GM19328 (cell line): ENCODE measurements at regions not wholly inside any gene's neighbourhood (a gene's known extent, or its start where the extent isn't known, plus 50 kb on each side); places are given as distances from the start of the nearest gene placed in this dataset.

Experiments
- ATAC-seq: cut with Tn5 transposase; IDR thresholded peaks from one replicate; pipeline ENCODE4 v1.9.1; 2021; ENCODE audit warnings: mild to moderate bottlenecking, moderate library complexity; ENCODE audit not compliant: unreplicated experiment

DNA sequence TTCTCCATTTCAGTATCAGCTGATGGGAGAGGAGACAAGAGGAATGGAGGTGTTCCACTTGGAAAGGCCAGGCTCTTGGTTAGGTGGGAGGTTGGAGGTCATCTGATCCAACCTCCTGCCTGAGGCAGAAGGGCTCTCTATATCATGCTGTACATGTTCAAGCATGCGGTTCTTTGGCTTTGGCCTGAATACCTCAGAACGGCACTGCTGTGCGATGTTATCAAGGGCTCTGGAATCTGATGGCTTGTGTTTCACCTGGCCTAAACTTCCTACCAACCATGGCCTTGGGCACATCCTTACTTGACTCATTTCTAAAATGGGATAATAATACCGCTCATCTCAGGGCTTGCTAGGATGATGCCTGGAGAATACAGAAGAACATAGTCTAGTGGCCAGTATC is 90.1 kb upstream of the FAM169A start:
- ATAC-seq, result no peak

DNA sequence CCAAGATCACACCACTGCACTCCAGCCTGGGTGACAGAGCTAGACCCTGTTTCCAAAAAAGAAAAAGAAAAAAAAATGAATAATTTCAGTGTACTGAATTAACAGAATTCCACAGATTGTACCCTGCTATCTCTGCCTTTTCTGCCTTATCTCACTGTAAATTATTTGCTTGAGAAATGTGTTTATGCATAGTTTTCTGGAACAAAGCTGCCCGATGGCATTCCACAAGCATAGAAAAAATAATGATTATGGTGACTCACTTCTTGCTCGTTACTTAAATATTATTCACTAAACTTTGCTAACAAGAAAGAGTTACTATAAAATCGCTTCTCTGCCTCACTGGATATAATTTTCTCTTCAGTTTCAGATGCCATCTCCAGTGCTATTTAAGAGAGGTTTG is 88.7 kb upstream of the FAM169A start:
- no peak for ATAC-seq

DNA sequence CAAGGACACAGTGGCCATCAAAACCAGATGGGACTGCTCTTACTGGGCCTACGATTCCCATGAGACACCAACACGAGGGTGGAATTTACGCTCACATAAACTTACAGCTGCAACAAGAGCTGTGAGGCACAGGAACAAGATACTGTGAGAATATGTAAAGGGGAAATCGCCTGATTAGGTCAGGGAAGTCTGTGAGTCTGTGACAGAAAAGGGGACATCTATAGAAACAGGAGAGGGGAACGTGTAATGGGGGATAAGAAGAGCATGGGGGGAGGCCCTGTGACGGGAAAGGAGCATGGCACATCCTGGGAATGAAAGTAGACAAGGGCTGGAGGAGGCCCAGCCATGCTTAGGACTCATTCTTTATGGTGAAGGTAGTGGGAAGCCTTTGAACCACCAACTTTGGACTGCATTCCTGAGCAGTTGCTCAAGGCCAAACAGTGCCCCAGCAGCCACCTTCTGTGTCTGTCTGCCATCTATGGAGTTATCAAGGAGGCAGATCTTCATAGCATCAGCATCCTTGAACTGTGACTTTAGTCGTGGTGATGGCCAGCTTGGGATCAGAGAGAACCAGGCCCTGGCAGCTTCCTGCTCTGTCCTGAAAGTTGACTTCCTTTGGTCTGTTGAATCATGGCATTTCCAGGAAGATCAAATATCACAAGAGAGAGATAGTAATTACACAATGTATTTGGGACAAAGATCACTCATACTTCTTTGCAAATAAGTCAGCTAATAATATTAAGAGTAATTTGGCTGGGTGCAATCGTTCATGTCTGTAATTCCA is 87.9 kb upstream of the FAM169A start:
- no peak for ATAC-seq

DNA sequence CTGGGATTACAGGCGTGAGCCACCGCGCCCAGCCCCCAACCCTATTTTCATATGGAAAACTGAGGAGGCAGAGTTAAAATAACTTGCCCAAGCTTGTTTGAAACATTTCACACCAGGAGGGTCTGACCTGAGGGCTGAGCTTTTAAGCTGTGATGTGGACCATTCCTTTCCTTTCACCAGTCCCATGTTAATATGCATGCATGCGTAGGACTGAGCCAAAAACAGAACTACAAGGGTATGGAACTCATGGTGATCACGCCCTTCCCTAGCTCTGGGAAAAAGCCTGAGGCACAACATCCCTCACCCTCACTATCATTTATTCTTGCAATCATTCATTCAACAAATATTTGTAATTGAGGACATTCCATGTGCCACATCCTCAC is 87.4 kb upstream of the FAM169A start:
- no peak for ATAC-seq

DNA sequence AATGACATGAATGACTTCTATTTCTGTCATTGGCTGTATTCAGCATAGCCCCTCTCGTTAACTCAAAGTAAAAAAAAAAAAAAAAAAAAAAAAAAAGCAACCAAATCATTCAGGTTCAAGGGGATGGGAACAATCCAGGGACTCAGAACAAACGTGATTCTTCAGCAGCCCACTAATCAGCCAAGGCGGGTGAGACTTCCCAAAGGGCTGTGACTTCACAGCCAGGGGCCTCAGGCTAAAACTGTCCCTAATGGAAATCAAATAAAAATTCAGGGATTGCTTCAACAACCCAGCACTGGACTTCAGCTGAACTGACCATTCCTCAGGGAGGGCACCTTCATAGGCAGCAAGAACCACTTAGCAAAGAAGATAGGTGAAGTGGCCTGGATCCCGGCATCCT is 86.2 kb upstream of the FAM169A start:
- no peak for ATAC-seq

DNA sequence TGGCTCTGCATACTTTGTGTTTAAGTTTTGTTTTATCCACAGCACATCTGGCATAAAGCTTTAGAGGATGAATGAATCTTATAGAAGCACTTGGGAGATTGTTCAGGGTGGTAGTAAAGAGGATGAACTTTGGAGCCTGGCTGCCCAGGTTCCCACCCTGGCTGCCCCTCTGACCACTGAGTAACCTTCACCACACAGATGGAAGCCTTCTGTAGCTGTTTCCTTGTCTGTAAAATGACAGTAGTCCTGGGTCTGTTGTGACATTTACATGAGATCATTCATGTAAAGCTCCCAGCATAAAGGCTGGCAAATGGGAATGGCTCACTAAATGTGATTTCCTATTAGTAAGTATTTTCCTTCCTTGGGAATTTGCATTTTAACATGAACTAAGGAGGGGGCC is 85.7 kb upstream of the FAM169A start:
- no peak for ATAC-seq

DNA sequence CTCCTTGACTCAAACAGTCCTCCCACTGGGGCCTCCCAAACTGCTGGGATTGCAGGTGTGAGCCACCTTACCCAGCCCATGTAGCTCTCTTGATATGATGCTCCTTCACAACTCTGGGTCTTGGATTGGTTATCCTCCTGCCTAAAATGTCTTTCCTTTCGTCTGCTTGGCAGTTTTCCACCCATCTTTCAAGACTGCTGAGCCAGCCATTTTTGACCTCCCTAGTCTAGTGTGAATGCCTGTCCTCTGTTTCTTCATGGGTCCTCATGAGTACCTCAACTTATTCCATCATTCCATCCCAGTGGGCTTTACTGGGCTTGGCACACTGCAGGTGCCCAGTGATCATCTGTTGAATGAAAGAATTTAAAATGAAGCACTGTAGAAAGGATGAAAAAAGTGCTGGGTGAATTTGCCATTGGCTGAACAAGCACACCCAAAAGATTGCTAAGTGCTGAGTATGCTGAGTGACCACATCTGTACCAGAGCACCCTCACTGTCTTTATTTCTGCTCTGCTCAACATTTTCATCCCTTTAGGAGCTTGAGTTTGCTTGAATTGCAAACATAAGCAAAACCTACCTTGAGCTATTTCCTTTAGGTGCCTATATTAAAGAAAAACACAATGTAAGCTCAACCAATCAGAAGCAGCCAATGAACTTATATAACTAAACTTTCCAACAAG is 84.8 kb upstream of the FAM169A start:
- ATAC-seq, result no peak

DNA sequence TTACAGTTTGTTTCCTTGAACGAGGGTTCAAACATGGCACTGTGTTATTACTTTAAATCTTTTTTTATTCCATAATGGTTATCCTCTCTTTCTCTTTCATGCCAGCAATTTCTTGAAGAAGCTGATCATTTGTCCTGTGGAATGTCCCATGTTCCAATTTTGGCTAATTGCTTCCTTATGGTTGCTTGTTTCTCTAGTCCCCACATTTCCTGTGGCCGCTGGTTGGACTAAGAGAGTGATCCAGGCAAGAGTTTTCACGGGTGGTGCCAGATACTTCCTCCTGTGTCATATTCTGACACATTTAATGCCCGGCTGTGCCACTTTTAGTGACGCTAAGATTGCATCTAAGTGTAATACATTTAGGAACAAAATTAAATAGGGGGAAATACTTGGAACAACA is 83.8 kb upstream of the FAM169A start:
- no peak for ATAC-seq

DNA sequence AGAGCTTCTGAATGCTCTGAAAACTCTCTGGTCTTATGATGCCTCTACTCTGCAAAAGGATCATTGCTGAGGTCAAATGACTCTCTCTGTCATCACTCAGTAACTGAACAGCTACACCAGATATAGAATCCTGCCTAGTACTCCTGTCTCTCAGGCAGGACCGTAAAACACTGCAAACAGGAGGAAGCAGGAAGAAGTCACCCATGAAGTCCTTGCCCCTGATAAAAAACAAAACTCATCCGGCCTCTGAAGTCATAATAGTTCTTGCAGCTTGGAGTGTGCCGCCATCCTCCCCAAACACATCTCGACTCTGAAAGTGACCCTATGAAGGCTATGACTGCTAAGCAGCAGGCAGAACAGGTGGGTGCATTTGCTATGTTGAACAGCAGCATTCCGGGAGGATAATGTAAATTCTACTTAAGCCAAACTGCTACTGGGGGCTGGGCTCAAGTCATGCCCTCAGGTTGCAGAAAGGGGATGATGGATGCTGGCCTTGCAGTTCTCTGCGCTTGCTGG is 81.9 kb upstream of the FAM169A start:
- ATAC-seq, result no peak

DNA sequence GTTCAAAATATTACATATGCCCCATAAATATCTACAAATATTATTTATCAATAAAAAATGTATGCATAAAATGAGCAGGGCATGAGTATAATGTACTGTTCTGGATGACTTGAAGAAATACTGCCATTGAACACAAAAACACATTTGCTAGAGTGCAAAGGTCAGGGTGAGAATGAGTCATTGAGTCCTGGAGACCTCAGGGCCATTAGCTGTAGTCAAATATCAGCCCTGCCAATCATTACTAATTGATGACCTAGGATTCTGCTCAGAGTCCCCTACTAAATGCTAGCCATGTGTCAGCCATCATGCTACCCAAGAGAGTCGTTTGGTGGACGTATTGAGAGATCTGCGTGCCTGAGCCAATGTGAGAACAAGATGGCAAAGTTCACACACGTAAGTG is 80.3 kb upstream of the FAM169A start:
- ATAC-seq, result no peak

DNA sequence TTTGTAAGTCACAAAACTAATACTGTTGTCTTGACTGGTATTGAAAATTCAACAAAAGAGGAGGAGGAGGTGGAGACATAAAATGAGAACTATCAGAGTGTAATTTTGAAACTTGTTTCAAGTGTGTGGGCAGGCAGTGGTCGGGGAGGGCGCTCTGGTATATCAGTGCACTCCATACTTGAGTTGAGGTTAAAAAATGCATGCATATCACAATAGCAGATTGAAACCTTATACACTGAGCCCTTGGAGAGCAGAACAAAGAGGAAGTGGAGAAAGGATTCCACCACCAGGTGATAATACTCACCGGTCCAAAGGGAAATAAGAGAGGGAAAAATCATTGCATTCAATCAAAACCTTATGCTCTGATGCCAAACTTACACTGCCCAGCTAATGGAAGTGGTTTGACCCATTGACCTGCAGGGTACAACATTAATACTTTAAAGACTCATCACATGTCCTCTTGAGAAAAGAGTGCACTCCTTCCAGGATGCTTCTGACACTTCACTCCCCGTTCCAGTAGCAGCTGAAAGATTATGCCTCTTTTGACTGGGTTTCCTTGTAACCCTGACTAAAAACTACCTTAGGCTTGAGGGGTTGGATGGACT is 79.5 kb upstream of the FAM169A start:
- ATAC-seq, result peak; percentile 72

DNA sequence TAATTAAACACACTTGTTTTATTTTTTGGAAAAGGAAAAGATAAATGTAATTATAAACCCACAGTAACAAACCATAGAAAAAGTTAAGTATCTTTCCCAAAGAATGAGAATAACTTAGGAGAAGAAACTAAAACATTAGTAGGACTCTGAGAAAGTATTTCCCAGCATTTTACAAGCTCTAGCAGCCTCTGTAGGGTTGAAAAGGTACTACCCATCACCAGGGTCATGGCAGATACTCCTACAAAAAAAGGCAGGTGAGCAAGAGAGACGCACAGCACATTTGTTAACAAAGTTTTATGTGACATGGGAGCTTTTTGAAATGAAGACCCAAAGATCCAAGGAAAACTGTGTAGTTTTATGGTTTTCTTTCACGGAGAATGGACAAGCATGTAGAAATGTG is 77.7 kb upstream of the FAM169A start:
- no peak for ATAC-seq

DNA sequence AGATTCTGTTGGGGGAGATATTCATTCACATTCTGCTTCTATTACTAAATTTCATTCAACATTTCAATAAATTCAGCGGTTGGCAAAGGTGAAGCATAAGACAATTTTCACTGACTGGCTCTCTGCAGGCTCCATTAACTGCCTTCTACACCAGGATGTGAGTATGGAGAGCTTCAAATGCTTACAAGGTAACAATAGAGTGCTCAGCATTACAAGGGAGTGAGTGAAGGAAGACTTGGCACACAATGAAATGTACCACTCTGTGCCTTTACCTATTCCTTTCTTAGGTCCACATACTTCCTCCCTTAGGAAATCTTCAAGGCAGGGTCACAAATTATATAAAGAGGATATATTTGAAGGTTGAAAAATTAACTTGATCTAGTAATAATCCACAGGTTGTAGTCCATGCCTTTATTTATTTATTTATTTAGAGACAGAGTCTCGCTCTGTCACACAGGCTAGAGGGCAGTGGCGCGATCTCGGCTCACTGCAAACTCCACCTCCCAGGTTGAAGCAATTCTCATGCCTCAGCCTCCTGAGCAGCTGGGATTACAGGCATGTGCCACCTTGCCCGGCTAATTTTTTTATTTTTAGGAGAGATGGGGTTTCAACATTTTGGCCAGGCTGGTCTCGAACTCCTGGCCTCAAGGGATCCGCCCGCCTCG is 76.6 kb upstream of the FAM169A start:
- ATAC-seq, result no peak

DNA sequence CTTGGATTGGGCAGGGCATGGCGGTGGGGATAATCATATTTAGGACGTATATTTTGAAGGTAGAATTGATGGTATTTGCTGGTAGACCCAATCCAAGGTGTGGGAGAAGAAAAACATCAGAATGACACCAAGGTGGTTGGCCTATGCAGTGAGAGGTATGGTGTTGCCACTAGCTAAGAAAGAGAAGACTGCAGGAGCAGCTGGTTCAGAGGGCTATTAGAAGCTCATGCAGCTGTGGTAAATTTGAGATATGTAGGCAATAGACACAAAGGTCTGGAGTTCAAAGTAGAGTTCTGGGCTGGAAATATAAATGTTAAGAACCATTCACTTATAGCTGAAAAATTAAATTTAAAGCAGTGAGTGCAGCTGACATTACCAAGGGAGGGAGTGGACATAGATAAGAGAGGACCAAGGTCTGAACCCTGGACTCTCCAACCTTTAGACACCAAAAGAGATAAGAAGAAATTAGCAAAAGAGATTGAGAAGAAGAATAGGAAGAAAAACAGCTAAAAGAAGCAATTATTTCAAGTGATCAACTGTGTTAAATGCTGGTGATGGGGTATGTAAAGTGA is 74.7 kb upstream of the FAM169A start:
- no peak for ATAC-seq

DNA sequence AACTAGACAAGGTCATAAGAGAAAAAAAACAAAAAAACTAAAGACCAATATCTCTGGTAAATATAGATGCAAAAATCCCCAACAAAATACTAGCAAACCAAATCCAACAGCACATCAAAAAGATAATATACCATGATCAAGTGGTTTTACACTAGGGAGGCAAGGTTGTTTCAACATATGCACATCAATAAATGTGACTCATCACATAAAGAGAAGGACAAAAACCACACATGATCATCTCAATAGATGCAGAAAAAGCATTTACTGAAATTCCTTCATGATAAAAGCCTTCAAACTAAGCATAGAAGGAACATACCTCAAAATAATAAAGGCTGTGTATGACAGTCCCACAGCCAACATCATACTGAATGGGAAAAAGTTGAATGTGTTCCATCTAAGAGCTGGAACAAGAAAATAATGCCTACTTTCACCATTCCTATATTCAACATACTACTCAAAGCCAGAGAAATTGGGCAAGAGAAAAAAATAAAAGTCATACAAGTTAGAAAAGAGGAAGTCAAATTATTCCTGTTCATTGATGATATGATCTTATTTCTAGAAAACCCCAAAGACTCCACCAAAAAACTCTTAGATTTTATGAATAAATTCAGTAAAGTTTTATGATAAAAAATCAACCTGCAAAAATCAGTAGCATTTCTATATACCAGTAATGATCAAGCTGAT is 72.2 kb upstream of the FAM169A start:
- ATAC-seq, result no peak

DNA sequence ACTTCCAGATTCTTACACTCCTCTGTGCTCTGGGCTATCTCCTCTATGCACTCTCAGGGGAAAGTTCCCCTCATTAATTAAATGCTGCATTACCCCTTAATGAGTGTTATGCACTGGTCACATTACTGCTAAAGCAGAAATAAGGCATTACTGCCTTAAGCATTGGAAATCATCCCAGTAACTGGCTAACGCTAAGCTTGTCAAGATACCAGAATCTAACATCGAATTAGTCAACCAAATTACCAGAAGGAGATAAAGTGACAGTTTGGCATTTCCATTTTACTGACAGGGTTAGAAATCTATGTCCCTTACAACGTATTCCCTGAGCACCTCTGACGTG is 69.5 kb upstream of the FAM169A start:
- ATAC-seq, result no peak

DNA sequence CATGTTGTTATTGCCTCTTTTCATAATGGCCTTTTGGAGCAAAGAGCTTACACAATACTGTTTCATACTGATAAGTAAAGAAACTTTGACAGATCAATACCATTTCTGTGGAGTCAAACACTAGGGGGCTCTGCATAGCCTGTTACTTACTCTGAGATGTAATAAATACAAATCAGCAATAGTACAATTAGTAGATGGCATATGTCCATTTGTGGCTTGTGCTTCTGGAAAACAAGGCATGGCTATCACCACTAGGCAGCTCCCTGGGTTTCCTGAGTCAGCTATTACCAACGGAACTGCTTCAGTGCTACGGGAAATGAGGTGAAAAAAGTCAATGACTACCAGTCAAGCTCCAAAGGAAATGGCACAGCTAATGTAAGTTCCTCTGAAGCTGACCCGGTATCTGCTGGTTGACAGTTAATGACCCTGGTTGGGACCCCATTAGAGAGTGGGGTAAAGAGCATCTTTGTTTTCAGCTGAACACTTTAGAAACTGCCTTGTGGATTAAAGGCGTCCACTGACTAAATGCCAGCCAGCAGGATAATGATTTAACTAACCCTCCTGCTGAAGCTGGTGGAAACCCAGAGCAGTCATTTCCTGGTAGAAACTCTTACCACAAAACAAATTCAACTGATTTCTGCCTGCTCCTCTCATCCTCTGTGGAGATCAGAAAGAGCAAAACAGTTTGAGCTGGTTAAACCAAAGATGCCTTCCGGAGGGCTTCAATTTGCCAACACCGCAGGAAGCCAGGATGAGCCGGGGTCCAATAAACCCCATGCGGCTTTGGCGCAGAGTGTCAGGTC is 69.0 kb upstream of the FAM169A start:
- ATAC-seq, result no peak

DNA sequence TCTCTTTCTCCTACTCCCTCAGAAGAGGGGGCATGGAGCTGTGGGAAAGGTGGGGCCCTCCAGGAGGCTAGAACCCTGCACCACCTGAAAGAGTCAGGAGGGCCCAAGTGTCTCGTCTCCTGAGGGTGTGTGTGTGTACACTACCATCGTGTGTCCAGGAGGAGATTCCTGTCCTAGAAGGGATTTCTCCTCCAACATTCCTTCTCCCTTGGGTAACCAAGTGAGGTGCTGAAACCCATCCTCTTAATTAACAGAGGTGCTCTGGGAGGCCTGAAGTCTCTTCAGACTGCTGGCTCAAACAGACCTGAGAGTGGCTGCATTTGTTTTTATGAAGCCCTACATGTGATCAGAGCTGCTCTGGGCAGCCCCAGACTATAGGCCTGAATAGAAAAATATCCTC is 61.1 kb upstream of the FAM169A start:
- no peak for ATAC-seq

DNA sequence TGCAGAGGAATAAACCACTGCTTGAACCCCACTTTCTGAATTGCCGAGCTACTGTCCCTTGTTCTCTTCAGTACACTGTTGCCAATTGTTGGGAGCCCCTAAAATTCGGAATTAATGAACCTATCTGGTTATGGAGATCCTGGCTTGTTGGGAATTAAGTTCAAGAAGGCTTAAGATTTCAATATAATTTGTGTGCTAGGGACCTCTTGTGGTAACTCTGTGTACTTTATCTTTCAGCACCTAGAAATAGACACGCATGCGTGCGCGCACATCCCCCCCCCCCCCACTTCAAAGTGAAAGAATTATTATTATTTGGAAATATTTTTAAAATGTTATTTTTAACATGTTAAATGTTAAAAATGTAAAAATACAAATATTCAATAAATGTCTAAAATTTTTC is 53.3 kb upstream of the FAM169A start:
- ATAC-seq, result no peak

DNA sequence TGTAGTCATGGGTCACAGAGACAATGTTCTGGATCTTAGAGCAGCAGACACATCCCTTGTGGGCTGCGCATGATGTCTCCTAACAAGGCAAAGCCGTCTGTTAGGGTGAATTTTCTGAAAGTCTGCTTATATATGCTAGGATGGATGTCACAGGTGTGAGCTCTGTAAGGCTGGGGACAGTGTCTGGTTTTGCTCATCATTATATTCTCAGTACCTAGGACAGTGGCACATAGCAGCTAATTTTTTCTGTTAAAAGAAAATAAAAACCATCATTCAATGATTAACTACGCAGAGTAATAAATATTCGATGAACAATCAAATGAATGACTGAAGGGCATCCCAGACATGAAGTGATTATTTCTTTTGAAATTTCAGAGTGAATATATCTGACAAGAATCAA is 52.9 kb upstream of the FAM169A start:
- ATAC-seq, result no peak
